Kidney (tissue), 13 donors: ENCODE measurements at regions not wholly inside any gene's neighbourhood (a gene's known extent, or its start where the extent isn't known, plus 50 kb on each side); places are given as distances from the start of the nearest gene placed in this dataset.

ENCODE experiments used
- DNase-seq, 5 donors: peaks; one replicate each; pipeline ENCODE4 v3.0.0-alpha.2; 2013 to 2020
- FAIRE-seq: peaks from 2 replicates; lab custom pipeline; 2012; peaks lifted over from hg19 to GRCh38; lab: Jason Lieb, UNC
- H3K27ac ChIP-seq, 2 donors: one replicate each; pipeline ENCODE4 v1.7.0; 2013; ENCODE audit warnings: low read depth in 2 of 2, low read length in 2 of 2, inconsistent platforms in 1 of 2
- H3K27me3 ChIP-seq: one replicate; pipeline ENCODE4 v1.7.1; 2013; ENCODE audit warnings: low read length, inconsistent platforms; ENCODE audit not compliant: control insufficient read depth, insufficient read depth
- H3K36me3 ChIP-seq, 3 donors: one replicate each; pipeline versions ENCODE4 v1.7.0 to v1.7.1; 2013; ENCODE audit warnings: low read length in 3 of 3, control low read depth in 1 of 3, inconsistent platforms in 1 of 3; ENCODE audit not compliant: insufficient read depth in 3 of 3, control insufficient read depth in 2 of 3
- H3K4me1 ChIP-seq, 3 donors: one replicate each; pipeline versions ENCODE4 v1.7.0 to v1.7.1; 2013; ENCODE audit warnings: low read length in 3 of 3, inconsistent platforms in 1 of 3, low read depth in 1 of 3; ENCODE audit not compliant: control insufficient read depth in 2 of 3, insufficient read depth in 2 of 3
- H3K4me3 ChIP-seq, 3 donors: one replicate each; pipeline versions ENCODE4 v1.7.0 to v1.8.1; 2013; ENCODE audit warnings: low read length in 3 of 3, control low read depth in 1 of 3, inconsistent platforms in 1 of 3
- H3K9ac ChIP-seq, 3 donors: one replicate each; pipeline versions ENCODE4 v1.7.0 to v1.7.1; 2013; ENCODE audit warnings: low read length in 3 of 3, control low read depth in 1 of 3, inconsistent platforms in 1 of 3
- H3K9me3 ChIP-seq, 3 donors: one replicate each; pipeline versions ENCODE4 v1.7.0 to v1.7.1; 2013; ENCODE audit warnings: low read length in 3 of 3, control low read depth in 1 of 3, inconsistent platforms in 1 of 3; ENCODE audit not compliant: control insufficient read depth in 2 of 3, insufficient read depth in 1 of 3
- CTCF ChIP-seq: IDR thresholded peaks from 3 replicates; pipeline ENCODE4 v1.5.1; 2012; ENCODE audit warnings: mild to moderate bottlenecking, moderate library complexity, borderline replicate concordance; ENCODE audit not compliant: insufficient read depth; ENCODE audit errors: extremely low read depth
- intact Hi-C: fragments of 100-400 bp; cut with DNase I; formaldehyde crosslinking; loops from one replicate; pipeline ENCODE4 v1.11.1; 2022
- donor health status: control.
- donor health status: control.
- donor health status: control.
- donor health status: control.
- donor health status: control.
- donor health status: DM: yes; HTN: yes; CAD: no.
- donor health status: Normal renal cell carcinoma (clear cell type).

GRCh38 chr2:212659441-212659840, 120.8 kb upstream of the ERBB4 start:
- no peak overlapping the region for H3K9ac ChIP-seq
- TF ChIP-seq CTCF: no peak
- no peak overlapping the region for H3K4me3 ChIP-seq
- peaks cover 0 to 2% (median 0%) of the 10 kb centered on the region in 3 donors for H3K9me3 ChIP-seq
- no peak overlapping the region for H3K27ac ChIP-seq
- H3K36me3 ChIP-seq: no peaks in the 10 kb centered on the region
- no peaks in the 10 kb centered on the region for H3K4me1 ChIP-seq
- intact Hi-C loops: no loop called here
- FAIRE-seq: no peak
- peak in 1 of 5 donors; percentile 27 for DNase-seq
- H3K27me3 ChIP-seq: no peaks in the 10 kb centered on the region

- intact Hi-C loops: no loop called here
- Histone ChIP-seq H3K9me3 (no peaks in the 10 kb centered on the region), H3K9ac (no peak overlapping the region), H3K27ac (no peak overlapping the region), H3K4me3 (no peak overlapping the region), H3K4me1 (no peaks in the 10 kb centered on the region), H3K27me3 (no peaks in the 10 kb centered on the region), H3K36me3 (no peaks in the 10 kb centered on the region)
- no peak for TF ChIP-seq CTCF
- FAIRE-seq (no peak), DNase-seq (no peak)
Observed at GRCh38 chr2:212649646-212650045, 111.0 kb upstream of the ERBB4 start.

- H3K4me1 ChIP-seq: no peaks in the 10 kb centered on the region
- no peak for TF ChIP-seq CTCF
- H3K27ac ChIP-seq: no peak overlapping the region
- no peak overlapping the region for H3K4me3 ChIP-seq
- intact Hi-C loops: no loop called here
- H3K36me3 ChIP-seq: no peaks in the 10 kb centered on the region
- H3K27me3 ChIP-seq: no peaks in the 10 kb centered on the region
- H3K9ac ChIP-seq: no peak overlapping the region
- FAIRE-seq (no peak), DNase-seq (no peak)
- H3K9me3 ChIP-seq: no peaks in the 10 kb centered on the region
Observed at GRCh38 chr2:212646698-212647366, 108.2 kb upstream of the ERBB4 start.
